Thoracic aorta (tissue), 2 donors: ENCODE measurements at regions not wholly inside any gene's neighbourhood (a gene's known extent, or its start where the extent isn't known, plus 50 kb on each side); places are given as distances from the start of the nearest gene placed in this dataset.

Experiments
- ATAC-seq: fragments of 150-250 bp; one replicate; pipeline ENCODE4 v1.8.0; 2017; ENCODE audit warnings: low read depth; ENCODE audit not compliant: insufficient number of reproducible peaks, low FRiP score
- DNase-seq: peaks from one replicate; pipeline ENCODE4 v3.0.0-alpha.2; 2020; ENCODE audit warnings: low spot score
- H3K27ac ChIP-seq, 2 donors: fragments of 200-600 bp; sonication (generic); 1 replicate in 1 of 2; 2 replicates in 1 of 2; pipeline ENCODE4 v1.5.1; 2016; ENCODE audit warnings: mild to moderate bottlenecking in 2 of 2, moderate library complexity in 2 of 2
- H3K27me3 ChIP-seq: fragments of 200-600 bp; sonication (generic); replicated peaks from 2 replicates; pipeline ENCODE4 v1.6.0; 2016; ENCODE audit warnings: mild to moderate bottlenecking; ENCODE audit not compliant: insufficient read depth
- H3K36me3 ChIP-seq: fragments of 200-600 bp; sonication (generic); one replicate; pipeline ENCODE4 v1.5.1; 2016
- H3K4me1 ChIP-seq, 2 donors: fragments of 200-600 bp; sonication (generic); 1 replicate in 1 of 2; 2 replicates in 1 of 2; pipeline versions ENCODE4 v1.5.1 to v1.6.0; 2016; ENCODE audit warnings: low read depth in 2 of 2, mild to moderate bottlenecking in 1 of 2; ENCODE audit not compliant: control insufficient read depth in 1 of 2
- H3K4me3 ChIP-seq: fragments of 200-600 bp; sonication (generic); 2 replicates; pipeline ENCODE4 v1.5.1; 2016; ENCODE audit warnings: mild to moderate bottlenecking
- H3K9me3 ChIP-seq: fragments of 200-600 bp; sonication (generic); 2 replicates; pipeline ENCODE4 v1.5.1; 2016
- TF ChIP-seq, protein P1 (sequence below): fragments of 200-600 bp; sonication (generic); IDR thresholded peaks from one replicate; pipeline ENCODE4 v1.5.1; 2019; ENCODE audit warnings: antibody characterized with exemption

DNA sequence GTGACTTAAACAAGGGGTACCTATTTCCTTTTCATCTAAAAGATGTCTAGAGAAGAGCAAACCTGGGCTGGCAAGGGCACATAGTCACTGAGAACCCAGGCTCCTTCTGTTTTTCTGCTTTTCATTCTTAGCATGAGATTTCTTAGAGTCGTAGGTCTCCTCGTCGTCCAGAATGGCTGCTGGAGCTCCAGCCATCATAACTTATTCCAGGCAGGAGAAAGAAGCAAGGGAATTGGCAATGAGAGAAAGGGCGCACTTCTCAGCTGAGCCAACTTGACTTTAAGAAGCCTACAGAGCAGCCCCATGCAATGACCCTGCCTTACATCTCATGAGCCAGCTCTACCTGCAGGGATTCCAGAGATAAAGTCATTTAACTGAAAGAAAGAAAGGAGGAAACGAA lies 213.4 kb downstream of the BMP7 start:
- no peaks in the 10 kb centered on the region for H3K4me1 ChIP-seq
- H3K27me3 ChIP-seq, result no peaks in the 10 kb centered on the region
- no peak overlapping the region for H3K4me3 ChIP-seq
- TF ChIP-seq, protein P1, sequence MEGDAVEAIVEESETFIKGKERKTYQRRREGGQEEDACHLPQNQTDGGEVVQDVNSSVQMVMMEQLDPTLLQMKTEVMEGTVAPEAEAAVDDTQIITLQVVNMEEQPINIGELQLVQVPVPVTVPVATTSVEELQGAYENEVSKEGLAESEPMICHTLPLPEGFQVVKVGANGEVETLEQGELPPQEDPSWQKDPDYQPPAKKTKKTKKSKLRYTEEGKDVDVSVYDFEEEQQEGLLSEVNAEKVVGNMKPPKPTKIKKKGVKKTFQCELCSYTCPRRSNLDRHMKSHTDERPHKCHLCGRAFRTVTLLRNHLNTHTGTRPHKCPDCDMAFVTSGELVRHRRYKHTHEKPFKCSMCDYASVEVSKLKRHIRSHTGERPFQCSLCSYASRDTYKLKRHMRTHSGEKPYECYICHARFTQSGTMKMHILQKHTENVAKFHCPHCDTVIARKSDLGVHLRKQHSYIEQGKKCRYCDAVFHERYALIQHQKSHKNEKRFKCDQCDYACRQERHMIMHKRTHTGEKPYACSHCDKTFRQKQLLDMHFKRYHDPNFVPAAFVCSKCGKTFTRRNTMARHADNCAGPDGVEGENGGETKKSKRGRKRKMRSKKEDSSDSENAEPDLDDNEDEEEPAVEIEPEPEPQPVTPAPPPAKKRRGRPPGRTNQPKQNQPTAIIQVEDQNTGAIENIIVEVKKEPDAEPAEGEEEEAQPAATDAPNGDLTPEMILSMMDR, result no peak
- H3K9me3 ChIP-seq, result no peaks in the 10 kb centered on the region
- ATAC-seq (no peak), DNase-seq (no peak)
- H3K27ac ChIP-seq, result no peak overlapping the region
- H3K36me3 ChIP-seq, result no peaks in the 10 kb centered on the region

DNA sequence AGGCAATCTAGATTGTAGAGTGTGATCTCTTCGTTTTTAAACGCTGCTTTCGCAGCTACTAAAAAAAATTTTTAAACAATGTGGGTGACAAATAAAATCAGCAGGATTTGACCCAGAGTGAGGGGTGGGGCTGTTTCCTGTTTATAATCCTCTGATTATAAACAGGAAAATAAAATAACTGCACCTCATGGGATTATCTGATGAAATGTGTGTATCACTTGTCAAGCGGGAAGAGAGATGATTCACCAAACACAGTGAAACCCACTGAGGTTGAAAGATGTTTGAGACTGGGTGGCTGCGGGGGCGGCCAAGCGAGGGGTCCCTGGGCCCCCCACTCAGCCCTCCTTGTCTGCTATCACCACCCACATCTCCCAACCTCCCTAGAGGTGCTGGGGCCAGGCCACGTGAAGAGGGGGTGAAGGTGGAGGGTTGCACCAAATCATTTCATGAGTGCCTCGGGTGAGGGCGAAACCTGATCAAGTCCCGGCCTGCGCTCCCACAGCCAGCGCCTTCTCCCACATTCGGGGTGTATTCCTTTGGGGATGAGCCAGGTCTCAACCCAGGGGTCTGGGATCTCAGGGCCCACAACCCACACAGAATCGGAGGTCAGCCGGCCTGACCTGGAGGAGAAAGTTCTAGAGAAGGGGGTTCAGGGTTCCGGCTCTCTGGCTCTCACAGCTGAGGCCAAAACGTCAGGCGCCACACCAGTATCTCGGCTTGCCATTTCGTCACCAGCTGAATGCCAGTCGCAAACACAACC lies 212.5 kb downstream of the BMP7 start:
- Histone ChIP-seq H3K9me3 (no peaks in the 10 kb centered on the region), H3K27ac (no peak overlapping the region), H3K27me3 (no peaks in the 10 kb centered on the region), H3K4me1 (no peaks in the 10 kb centered on the region), H3K36me3 (no peaks in the 10 kb centered on the region), H3K4me3 (no peak overlapping the region)
- TF ChIP-seq, protein P1, result no peak
- DNase-seq (no peak), ATAC-seq (no peak)

DNA sequence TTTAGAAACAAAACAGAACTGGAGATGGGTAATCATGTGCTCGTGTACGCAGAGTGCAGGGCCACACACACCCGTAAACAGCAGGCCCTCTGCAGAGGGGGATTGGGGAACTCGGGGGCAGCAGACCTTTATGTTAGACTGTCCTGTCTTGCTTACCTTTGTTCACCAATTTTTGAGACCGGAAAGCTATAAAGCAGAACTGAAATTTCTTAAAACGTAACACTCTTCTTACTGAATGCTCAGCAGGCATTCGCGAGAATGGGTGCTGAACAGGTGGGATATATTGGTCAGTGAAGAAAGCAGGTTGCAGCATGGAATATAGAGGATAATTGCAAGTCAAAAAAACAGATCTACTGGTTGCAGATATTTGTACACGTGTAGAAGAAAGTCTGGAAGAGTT lies 211.1 kb downstream of the BMP7 start:
- Histone ChIP-seq H3K4me3 (no peak overlapping the region), H3K4me1 (no peaks in the 10 kb centered on the region), H3K9me3 (no peaks in the 10 kb centered on the region), H3K36me3 (no peaks in the 10 kb centered on the region), H3K27ac (no peak overlapping the region), H3K27me3 (no peaks in the 10 kb centered on the region)
- DNase-seq (no peak), ATAC-seq (no peak)
- TF ChIP-seq, protein P1, result no peak

DNA sequence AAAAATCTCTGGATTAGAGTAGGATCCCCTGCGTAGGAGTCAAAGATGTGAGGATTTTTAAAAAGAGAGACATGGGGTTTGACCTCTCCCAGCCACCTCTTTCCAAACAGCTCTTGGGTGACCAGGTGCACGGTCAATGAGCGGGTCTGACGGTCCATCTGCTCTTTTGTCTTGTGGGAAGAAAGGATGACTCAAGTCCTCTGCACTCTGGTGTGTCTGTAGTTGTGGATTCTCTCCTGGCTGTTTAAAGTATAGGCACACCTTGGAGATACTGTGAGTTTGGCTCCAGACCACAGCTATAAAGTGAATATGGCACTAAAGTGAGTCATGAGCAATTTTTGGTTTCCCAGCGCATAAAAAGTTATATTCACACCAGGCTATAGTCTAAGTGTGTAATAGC lies 209.8 kb downstream of the BMP7 start:
- Histone ChIP-seq H3K4me3 (no peak overlapping the region), H3K27me3 (no peaks in the 10 kb centered on the region), H3K4me1 (no peaks in the 10 kb centered on the region), H3K36me3 (no peaks in the 10 kb centered on the region), H3K9me3 (no peaks in the 10 kb centered on the region), H3K27ac (no peak overlapping the region)
- DNase-seq (no peak), ATAC-seq (no peak)
- TF ChIP-seq, protein P1, result no peak

DNA sequence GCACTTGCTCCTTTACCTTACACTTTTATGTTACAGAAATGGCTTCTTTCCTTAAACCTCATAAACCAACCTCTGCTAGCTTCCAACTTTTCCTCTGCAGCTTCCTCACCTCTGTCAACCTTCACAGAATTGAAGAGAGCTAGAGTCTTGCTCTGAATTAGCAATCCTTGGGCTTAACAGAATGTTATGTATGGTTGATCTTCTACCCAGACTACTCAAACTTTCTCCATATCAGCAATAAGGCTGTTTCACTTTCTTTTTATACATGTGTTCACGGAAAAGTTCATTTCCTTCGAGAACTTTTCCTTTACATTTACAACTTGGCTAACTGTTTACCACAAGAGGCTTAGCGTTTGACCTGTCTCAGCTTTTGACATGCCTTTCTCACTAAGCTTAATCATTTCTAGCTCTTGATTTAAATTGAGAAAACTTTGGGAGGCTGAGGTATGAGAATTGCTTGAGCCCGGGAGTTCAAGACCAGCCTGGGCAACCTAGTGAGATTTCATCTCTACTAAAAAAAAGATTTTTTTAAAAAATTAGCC lies 207.3 kb downstream of the BMP7 start:
- H3K9me3 ChIP-seq, result no peaks in the 10 kb centered on the region
- H3K36me3 ChIP-seq, result no peaks in the 10 kb centered on the region
- no peaks in the 10 kb centered on the region for H3K27me3 ChIP-seq
- ATAC-seq (no peak), DNase-seq (no peak)
- TF ChIP-seq, protein P1, result no peak
- no peak overlapping the region for H3K4me3 ChIP-seq
- H3K27ac ChIP-seq, result no peak overlapping the region
- no peaks in the 10 kb centered on the region for H3K4me1 ChIP-seq
